EH (cell line): ENCODE measurements at regions not wholly inside any gene's neighbourhood (a gene's known extent, or its start where the extent isn't known, plus 50 kb on each side); places are given as distances from the start of the nearest gene placed in this dataset.

Experiments
- DNase-seq: peaks from one replicate; pipeline ENCODE4 v3.0.0-alpha.2; 2015; ENCODE audit warnings: low read depth

DNA sequence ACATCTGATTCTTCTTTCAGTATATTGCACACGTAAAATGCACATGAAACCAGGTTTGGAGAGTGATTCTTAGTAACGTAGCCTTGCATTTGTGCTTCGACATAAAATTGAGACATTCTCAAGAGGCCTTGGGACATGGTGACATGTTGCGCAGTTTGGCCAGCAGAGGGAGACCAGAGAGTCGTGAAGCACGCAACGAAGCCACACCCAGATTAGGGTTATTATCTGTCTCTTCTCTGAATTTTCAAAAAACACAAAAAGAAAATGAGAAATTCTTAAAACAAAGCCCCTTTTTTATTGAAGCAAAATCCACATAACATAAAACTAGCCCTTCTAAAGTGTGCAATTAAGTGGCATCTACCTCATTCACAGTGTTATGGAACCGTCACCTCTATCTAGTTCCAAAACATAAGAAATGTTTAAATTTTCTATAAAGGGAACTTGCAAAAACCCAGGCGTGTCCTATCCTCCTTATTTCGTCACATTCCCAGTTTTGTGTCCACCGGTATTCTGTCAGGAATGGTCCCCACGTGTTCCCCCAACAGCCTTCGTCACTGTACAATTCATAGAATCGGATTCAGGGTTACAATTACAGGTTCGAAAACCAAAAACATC, 108.8 kb upstream of the ATF7IP start:
- peak; percentile 81 for DNase-seq

DNA sequence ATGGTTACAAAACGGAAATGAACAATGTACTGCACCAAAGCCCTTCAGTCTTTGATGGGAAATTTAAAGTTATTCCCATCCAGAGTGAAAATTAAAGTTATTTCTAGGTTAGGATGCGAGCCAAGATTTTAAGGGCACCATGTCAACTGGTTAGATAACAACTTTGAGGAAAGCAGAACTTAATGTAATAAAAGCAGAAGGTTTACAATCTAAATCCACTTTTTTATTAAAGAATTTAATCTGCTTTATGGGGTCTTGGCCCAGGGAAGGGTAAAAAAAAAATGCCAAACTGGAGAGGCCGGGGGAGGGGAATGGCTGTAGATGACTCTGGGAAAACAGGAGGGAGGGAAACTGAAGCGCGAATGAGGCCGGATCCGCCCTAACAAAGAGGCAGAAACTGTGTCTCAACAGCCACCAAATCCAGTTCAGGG, 108.2 kb upstream of the ATF7IP start:
- DNase-seq = no peak

DNA sequence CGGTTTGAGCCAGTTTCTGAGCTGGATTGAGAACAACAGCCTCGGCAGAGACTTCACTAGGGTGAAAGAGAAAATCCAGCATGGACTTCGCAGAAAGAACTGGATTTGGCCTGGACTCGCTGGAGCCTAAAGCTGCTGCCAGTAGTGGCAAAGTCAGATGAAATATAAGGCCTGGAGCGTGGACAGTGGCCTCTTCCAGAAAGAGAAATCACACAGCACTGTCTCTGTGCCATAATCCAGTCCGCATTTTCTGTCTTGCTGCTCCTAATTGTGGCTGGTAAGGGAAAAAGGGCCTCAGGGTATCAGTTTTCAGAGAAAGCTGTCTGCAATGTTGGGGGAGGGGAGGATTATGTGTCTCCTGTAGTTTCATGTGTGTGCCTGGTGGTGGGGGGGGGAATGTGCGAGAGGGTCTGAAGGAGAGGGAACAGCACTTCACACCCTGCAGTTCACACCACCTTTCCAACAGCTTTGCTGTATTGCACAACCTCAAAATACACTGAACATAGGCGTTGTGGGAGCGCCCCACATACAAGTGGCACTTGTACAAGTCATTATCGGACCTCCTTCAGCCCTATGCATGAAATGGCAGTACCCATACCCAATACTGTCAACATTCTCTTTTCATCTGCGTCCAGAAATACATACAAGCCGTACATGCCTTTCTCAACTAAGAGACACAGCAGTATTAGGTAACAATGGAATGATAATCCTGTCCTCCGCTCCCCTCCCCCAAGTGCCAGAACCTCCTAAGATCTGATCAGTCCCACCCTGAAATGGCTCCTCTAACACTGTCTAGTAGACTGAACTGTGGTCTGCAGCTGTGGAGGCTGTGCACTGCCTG, 107.5 kb upstream of the ATF7IP start:
- DNase-seq = peak; percentile 100

DNA sequence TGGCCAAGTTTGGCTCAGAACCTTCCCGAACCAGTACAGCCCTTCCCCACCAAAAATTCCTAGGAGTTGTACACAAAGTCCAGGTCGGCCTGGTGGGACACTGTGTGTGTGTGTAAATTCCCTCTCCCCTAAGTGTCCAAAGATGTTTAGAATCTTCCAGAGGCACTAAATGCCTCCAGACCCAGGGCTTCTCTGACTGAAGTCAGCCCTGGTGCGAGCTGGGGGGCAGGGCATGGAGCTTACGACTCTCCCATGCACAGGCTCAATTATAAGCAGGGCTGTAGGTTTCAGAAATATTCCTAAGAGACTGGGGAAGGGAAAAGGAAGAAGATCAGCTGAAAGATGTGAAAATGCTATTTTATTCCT, 106.9 kb upstream of the ATF7IP start:
- no peak for DNase-seq

DNA sequence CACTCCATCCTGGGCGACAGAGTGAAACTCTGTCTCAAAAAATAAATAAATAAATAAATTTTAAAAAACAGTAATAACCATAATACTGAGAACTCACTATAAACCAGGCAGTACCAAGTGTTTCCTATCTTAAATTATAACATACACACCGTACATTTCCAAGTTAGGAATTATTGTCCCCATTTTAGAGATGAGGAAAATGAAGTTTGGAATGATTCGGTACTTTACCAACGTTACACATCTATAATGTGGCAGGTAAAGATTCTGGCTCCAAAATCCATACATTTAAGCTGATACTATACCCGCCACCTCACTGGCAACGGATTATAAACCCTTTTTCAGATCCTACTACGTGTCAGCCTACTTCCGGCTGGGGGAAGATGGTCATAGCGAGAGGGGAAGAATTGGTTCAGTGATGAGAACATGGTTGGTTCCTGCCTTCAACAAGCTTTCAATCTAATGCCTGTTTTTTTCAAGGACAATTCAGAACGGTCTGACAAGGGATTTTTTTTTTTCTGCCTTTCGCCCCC, 105.9 kb upstream of the ATF7IP start:
- no peak for DNase-seq

GRCh38 chr12:14260011-14260993, 105.2 kb upstream of the ATF7IP start:
- DNase-seq = peak; percentile 97

GRCh38 chr12:14261096-14261495, 104.4 kb upstream of the ATF7IP start:
- no peak for DNase-seq

GRCh38 chr12:14261861-14262260, 103.6 kb upstream of the ATF7IP start:
- peak; percentile 25 for DNase-seq

DNA sequence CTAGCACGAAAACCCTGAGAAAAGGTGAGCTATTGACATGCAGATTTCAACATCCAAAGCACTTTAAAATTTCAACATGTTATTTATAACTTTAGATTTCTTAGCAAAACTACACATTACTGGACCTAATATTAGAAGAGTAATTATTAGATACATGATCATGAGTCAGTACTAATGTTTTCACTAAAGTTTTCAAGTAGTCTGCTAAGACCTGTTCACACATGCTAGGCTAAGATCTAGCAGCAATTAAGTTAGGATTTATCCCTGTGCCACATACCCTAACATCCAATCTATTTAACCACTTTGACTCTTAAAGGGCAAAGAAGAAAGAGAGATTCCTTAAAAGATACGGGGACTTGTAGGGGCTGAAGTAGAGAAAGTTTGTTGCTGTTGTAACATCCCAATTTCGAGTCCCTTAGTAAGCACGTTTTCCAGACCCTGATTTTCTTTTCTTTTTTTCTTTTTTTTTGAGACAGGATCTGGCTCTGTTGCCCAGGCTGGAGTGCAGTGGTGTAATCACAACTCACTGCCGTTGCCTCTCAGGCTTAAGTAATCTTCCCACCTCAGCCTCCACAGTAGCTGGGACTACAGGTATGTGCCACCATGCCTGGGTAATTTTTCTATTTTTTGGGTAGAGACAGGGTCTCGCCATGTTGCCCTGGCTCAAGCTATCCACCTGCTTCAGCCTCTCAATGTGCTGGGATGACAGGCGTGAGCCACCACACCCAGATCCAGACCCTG, 102.5 kb upstream of the ATF7IP start:
- no peak for DNase-seq

- no peak for DNase-seq
Measured at GRCh38 chr12:14263742-14264141, 101.7 kb upstream of the ATF7IP start.

DNA sequence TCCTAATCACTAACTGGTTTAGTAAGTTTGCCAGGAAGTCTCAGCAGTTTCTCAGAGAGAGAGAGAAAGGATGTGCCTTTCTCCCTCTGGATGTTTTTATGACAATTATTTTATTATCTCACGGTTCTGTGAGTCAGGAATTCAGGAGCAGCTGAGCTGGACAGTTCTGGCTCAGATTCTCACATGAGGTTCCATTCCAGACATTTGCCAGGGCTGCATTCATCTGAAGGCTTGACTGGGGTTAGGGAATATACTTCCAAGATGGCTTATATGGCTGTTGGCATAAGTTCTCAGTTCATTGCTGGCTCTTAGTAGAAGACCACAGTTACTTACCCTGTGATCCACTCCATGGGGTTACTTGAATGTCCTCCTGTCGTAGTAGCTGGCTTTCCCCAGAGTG, 101.2 kb upstream of the ATF7IP start:
- DNase-seq = peak; percentile 50

DNA sequence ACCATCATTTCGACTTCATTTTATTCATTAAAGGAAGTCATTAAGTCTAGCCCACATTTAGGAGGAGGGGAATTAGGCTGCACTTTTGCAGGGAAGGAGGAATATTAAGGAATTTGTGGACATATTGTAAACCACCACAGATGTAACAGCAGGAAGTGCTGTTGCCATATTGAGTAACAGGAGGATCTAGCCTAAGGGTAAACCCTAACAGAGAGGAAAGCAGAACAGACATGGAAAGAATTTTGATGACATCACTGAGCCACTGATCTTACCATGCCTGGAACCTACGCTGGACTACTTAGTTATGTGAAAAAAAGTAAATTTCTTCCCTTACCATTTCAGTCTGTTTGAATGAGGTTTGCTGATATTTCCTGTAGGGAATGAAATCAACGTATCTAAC, 100.7 kb upstream of the ATF7IP start:
- peak; percentile 70 for DNase-seq

DNA sequence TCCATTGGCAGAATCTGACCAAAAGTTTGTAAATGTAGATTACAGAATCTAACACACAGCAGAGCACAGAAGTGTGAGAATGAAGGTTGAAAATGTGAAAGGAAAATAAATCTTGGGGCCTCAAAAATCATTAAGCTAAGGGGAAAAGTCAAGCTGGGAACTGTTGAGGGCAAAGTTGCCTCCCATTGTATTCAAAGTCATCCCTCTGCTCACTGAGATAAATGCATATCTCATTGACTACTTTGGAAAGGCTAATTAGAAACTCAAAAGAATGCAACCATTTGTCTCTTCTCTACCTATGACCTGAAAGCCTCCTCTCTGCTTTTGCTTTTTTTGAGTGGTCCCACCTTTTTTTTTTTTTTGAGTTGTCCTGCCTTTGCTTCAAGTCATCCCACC, 97.4 kb upstream of the ATF7IP start:
- no peak for DNase-seq

DNA sequence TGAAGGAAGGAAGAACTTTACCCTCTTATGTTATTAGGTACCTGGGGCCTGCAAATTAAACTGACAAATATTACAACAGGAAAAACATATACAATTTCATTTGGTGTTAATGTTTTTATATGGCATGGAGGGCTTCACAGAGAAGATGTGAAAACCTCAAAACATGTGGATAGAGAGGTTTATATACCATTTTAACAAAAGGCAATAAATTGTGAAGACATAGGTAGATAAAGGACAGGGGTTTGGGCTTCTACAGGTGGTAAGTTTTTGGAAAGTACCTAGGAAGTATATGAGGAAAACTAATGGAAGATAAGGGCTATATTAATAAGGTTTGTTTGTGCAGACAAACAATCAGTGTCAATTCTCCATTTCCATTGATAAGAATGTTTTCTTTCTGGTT, 95.1 kb upstream of the ATF7IP start:
- no peak for DNase-seq

DNA sequence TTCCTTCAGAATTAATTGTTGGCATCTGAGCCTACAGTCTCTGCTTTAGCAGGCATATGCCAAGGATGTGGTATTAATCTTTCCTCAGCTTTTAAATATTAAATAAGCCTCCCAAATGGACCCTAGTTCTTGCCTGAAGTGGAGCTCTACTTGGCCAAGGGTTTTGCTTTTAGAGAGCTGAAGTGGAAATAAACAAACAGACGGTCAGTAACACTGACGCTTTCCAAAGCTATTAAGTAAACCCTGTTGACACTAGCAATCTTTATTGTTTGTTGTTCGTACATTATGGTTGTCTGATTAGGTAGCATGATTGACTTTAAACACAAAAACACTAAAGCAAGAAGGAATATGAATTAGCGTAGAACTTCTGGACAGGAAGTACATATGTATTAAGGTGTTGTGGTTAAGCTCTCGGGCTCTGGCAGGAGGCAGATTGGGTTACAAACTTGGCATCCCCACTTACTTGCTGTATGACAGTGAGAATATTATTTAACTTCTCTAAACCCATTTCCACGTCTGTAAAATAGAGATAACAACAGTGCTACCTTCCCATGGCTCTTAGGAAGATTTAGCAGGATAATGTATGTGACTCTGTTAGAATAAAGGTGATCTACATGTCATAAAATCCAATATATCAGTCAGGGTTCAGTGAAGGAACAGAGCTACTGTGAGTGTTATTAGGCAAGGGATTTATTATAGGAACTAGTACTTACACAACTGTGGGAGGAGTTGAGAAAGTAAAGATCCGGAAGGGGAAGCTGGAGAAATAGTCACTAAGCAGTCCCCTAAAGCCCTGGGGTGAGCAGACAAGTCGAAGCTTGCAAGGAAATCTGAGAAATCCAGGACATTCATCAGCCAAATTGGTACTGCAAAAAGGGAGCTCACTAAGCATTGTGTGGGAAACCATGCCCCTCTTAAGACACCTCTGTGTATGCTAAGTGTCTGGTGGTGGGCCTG, 92.2 kb upstream of the ATF7IP start:
- DNase-seq = no peak

DNA sequence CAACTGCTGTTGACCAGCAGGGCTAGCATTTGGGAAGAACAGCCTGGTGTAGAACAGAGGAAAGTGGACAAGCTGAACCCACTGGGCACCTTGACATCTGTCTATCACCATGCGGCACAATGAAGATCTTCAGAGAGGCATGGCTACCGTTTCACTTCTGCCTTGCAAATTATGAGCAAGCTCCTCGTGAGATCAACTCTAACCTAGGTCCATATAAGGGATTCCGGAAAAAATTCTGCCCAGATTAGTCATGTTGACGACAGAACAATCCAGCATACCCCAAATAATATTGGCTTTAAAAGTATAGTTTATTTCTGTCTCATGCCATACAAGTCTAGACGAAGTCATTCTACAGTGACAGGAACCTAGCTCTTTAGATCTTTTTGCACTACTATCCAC, 91.6 kb upstream of the ATF7IP start:
- peak; percentile 70 for DNase-seq

GRCh38 chr12:14275111-14275510, 90.4 kb upstream of the ATF7IP start:
- no peak for DNase-seq

GRCh38 chr12:14275886-14276285, 89.6 kb upstream of the ATF7IP start:
- no peak for DNase-seq

DNA sequence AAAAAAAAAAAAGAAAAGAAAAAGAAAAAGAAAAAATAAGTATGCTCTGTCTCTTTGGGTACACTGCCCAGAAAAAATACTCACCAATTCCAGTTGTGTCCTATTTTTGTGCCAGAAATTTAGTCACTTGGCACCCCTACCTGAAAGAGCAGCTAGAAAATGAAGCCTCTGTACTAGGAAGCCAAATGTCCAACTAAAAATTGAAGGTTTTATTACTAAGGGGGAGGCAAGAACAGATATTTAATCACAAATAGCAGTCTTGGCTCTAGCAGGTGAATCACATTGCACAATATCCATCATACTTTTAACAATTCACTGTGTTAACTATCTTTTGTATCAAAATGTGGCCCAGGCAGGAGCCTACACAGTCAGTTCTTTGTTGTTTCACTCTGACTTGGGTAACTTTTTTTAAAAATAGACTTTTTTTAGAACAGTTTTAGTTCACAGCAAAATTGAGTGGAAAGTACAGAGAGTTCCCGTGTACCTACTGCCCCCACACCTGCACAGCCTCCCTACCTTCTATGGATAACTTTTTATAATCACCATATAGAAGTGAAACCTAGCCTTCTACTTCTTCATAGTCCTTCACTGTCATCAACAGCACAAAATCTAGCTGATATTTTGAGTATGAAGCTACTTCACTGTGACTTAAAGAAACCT, 87.1 kb upstream of the ATF7IP start:
- no peak for DNase-seq

GRCh38 chr12:14279845-14280244, 85.6 kb upstream of the ATF7IP start:
- DNase-seq = no peak
